ENCODE measurements at regions not wholly inside any gene's neighbourhood (a gene's known extent, or its start where the extent isn't known, plus 50 kb on each side); places are given as distances from the start of the nearest gene placed in this dataset.

- no peak for DNase-seq
Observed at GRCh38 chr5:20617841-20618240, 629.8 kb upstream of the CDH18 start.

- DNase-seq = no peak
Observed at GRCh38 chr5:20615888-20616563, 628.0 kb upstream of the CDH18 start.

- no peak for DNase-seq
Observed at GRCh38 chr5:20611620-20612019, 623.6 kb upstream of the CDH18 start.

GRCh38 chr5:20610681-20611080, 622.7 kb upstream of the CDH18 start:
- DNase-seq = no peak

- no peak for DNase-seq
Observed at GRCh38 chr5:20609126-20609525, 621.1 kb upstream of the CDH18 start.

- no peak for DNase-seq
Observed at GRCh38 chr5:20608567-20608966, 620.6 kb upstream of the CDH18 start.

- no peak for DNase-seq
Observed at GRCh38 chr5:20605732-20606525, 617.9 kb upstream of the CDH18 start.

- DNase-seq = no peak
Observed at GRCh38 chr5:20604992-20605391, 617.0 kb upstream of the CDH18 start.

- no peak for DNase-seq
Observed at GRCh38 chr5:20601678-20602100, 613.7 kb upstream of the CDH18 start.

- no peak for DNase-seq
Observed at GRCh38 chr5:20590356-20590755, 602.4 kb upstream of the CDH18 start.

- DNase-seq = no peak
Observed at GRCh38 chr5:20575571-20575970, 587.6 kb upstream of the CDH18 start.

- DNase-seq = no peak
Observed at GRCh38 chr5:20574576-20574975, 586.6 kb upstream of the CDH18 start.

GRCh38 chr5:20572614-20573013, 584.6 kb upstream of the CDH18 start:
- DNase-seq = peak; percentile 42

GRCh38 chr5:20570486-20570885, 582.5 kb upstream of the CDH18 start:
- DNase-seq = no peak

GRCh38 chr5:20562544-20562943, 574.5 kb upstream of the CDH18 start:
- no peak for DNase-seq

- no peak for DNase-seq
Observed at GRCh38 chr5:20559845-20560244, 571.8 kb upstream of the CDH18 start.

- no peak for DNase-seq
Observed at GRCh38 chr5:20556115-20556763, 568.2 kb upstream of the CDH18 start.

GRCh38 chr5:20555034-20555433, 567.0 kb upstream of the CDH18 start:
- DNase-seq = no peak

GRCh38 chr5:20554001-20554400, 566.0 kb upstream of the CDH18 start:
- no peak for DNase-seq

GRCh38 chr5:20537911-20538703, 550.1 kb upstream of the CDH18 start:
- DNase-seq = no peak

GRCh38 chr5:20536813-20537212, 548.8 kb upstream of the CDH18 start:
- no peak for DNase-seq

- DNase-seq = no peak
Observed at GRCh38 chr5:20536341-20536740, 548.3 kb upstream of the CDH18 start.

- DNase-seq = no peak
Observed at GRCh38 chr5:20528471-20528870, 540.5 kb upstream of the CDH18 start.

Measured in NCI-H1694 treated with DMSO at 0.1 percent for 48 hours (cell line).